ENCODE measurements at regions not wholly inside any gene's neighbourhood (a gene's known extent, or its start where the extent isn't known, plus 50 kb on each side); places are given as distances from the start of the nearest gene placed in this dataset.

DNA sequence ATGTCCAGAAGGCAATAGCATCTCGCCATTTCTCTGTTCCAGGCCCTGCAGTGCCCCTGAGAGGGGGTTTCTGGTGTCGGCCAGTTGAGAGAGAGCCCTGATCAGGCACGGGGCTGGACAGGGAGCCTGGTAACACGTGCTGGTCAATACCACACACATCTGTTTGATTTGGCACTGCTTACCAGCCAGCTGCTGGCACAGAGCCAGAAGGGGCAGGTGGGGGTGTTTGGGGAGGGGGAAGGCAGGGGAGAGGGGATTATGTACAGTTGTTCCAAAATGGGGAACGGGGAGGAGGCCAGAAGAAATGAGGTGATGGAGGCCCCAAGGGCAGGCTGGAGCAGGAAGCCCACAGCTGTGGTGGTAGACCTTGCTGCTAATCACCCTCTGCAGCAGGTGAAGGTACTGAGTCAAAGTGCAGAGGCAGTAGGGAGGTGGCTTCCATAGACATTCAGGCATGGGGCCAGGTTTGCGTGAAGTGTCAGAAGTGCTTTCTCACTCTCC, 153.5 kb upstream of the LPP start:
- Histone ChIP-seq H3K27me3 (no peaks in the 10 kb centered on the region), H3K4me1 (ENCODE audit: control insufficient read depth in 1 of 2, insufficient read depth in 1 of 2, low read depth in 1 of 2, low read length in 1 of 2) (peaks cover 37 to 42% of the 10 kb centered on the region in 2 experiments), H3K27ac (peak overlapping the region; percentile 83), H3K36me3 (no peaks in the 10 kb centered on the region), H3K9me3 (no peaks in the 10 kb centered on the region), H3K4me3 (ENCODE audit: low read depth in 1 of 2, low read length in 1 of 2) (peak overlapping the region in 1 of 2 experiments; percentile 26)
- no peak for TF ChIP-seq CTCF (IDR thresholded peaks at IDR 0.05)

- peak overlapping the region; percentile 83 for H3K27ac ChIP-seq
- H3K4me3 ChIP-seq (ENCODE audit: low read depth in 1 of 2, low read length in 1 of 2) = no peak overlapping the region
- H3K36me3 ChIP-seq = no peaks in the 10 kb centered on the region
- H3K4me1 ChIP-seq (ENCODE audit: control insufficient read depth in 1 of 2, insufficient read depth in 1 of 2, low read depth in 1 of 2, low read length in 1 of 2) = peaks cover 40 to 49% of the 10 kb centered on the region in 2 experiments
- no peaks in the 10 kb centered on the region for H3K9me3 ChIP-seq
- H3K27me3 ChIP-seq = no peaks in the 10 kb centered on the region
- no peak for TF ChIP-seq CTCF (IDR thresholded peaks at IDR 0.05)
These were observed 152.9 kb upstream of the LPP start for GRCh38 chr3:188001093-188001492.

GRCh38 chr3:188001926-188002325, 152.0 kb upstream of the LPP start:
- TF ChIP-seq CTCF (IDR thresholded peaks at IDR 0.05) = no peak
- no peak overlapping the region for H3K27ac ChIP-seq

GRCh38 chr3:188002626-188003138, 151.3 kb upstream of the LPP start:
- H3K27ac ChIP-seq = peak overlapping the region; percentile 71
- no peak for TF ChIP-seq CTCF (IDR thresholded peaks at IDR 0.05)
- no peaks in the 10 kb centered on the region for H3K36me3 ChIP-seq
- no peaks in the 10 kb centered on the region for H3K9me3 ChIP-seq
- peak overlapping the region in 1 of 2 experiments; percentile 5 for H3K4me3 ChIP-seq (ENCODE audit: low read depth in 1 of 2, low read length in 1 of 2)
- H3K4me1 ChIP-seq (ENCODE audit: control insufficient read depth in 1 of 2, insufficient read depth in 1 of 2, low read depth in 1 of 2, low read length in 1 of 2) = peaks cover 56 to 65% of the 10 kb centered on the region in 2 experiments
- H3K27me3 ChIP-seq = no peaks in the 10 kb centered on the region

More at GRCh38 chr3:188001926-188002325, 152.0 kb upstream of the LPP start:
- Histone ChIP-seq H3K4me1 (ENCODE audit: control insufficient read depth in 1 of 2, insufficient read depth in 1 of 2, low read depth in 1 of 2, low read length in 1 of 2) (peaks cover 48 to 58% of the 10 kb centered on the region in 2 experiments), H3K36me3 (no peaks in the 10 kb centered on the region), H3K9me3 (no peaks in the 10 kb centered on the region), H3K4me3 (ENCODE audit: low read depth in 1 of 2, low read length in 1 of 2) (no peak overlapping the region), H3K27me3 (no peaks in the 10 kb centered on the region)

DNA sequence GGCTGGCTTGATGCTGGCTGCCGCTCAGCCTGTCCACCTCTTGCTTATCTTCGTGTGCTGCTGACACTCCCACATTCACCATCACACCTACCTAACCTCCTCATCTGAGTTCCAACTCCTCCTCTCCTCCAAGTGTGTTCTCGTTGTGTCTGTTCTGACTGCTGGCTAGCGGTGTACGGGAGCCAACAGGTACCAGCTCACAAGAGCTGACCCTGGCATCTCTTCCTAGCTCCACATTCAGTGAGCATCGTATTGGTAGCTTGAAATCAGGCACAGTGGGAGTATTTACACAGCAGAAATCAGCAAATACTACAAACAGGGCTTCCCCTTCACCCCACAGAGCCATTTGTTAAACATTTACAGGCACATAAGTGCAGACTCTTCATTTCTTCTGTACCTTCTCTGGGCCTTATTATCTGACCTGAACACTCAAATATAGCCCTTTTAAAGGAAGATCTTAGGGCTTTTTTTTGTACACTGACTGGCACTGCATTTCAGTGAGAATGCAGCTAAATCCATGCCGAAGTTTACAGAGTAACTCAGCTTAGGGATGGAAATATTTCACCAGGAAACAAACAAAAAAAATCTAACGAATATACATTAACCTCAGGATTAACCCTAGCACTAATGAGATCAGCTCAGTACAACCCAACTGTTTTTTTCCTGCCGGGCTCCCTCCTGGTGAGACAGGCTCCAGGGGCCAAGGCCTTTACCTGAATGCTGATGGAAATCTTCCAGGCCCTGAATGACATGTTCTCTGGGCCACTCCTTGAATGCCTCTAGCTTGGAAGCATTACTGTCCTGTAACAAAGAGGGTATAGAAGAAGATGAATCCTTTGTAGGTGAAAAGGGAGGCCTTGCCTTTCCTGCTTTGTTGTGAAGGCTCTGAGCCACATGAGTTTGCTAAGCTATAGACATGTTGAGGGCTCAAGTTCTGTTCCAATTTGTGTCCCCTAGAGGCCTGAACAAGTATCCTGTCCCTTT, 150.5 kb upstream of the LPP start:
- Histone ChIP-seq H3K4me1 (ENCODE audit: control insufficient read depth in 1 of 2, insufficient read depth in 1 of 2, low read depth in 1 of 2, low read length in 1 of 2) (peaks cover 64 to 73% of the 10 kb centered on the region in 2 experiments), H3K9me3 (no peaks in the 10 kb centered on the region), H3K36me3 (no peaks in the 10 kb centered on the region), H3K27me3 (no peaks in the 10 kb centered on the region), H3K27ac (peak overlapping the region; percentile 71), H3K4me3 (ENCODE audit: low read depth in 1 of 2, low read length in 1 of 2) (peak overlapping the region in 1 of 2 experiments; percentile 5)
- no peak for TF ChIP-seq CTCF (IDR thresholded peaks at IDR 0.05)

Data from neutrophil (primary cell).